ENCODE measurements at regions not wholly inside any gene's neighbourhood (a gene's known extent, or its start where the extent isn't known, plus 50 kb on each side); places are given as distances from the start of the nearest gene placed in this dataset.
A peak's percentile ranks its signal among the peaks of the same experiment; 100 is the strongest.
"Not testable (repeated sequence)": the region's sequence is repeated elsewhere in the genome, so short reads cannot be mapped to it uniquely, and the experiment has no call there.

GRCh38 chr3:27559381-27559780, 75.2 kb upstream of the SLC4A7 start:
- DNase-seq (ENCODE audit: low read depth in 2 of 2), result peak; percentile 27 to 74

GRCh38 chr3:27557411-27557810, 73.2 kb upstream of the SLC4A7 start:
- no peak for DNase-seq (ENCODE audit: low read depth in 2 of 2)

DNA sequence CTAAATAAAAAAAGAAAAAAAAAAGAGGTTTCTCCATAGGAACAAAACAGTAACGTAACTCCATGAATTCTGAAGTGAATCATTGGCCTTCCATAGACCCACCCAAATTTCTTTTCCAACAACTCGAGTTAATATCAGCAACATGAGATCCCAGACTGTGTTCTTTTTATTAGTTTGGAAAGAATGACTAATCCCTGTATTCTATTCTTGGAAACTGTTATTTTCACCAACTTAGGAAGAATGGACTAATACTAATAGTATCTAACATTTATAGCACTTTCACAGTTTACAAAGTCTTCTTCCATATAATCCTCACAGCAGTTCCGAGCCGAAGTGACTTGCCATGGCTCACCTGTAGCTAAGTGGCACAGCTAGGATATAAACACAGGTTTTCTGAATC, 72.7 kb upstream of the SLC4A7 start:
- DNase-seq (ENCODE audit: low read depth in 2 of 2), result peak; percentile 55 to 56

GRCh38 chr3:27554706-27555105, 70.5 kb upstream of the SLC4A7 start:
- no peak for DNase-seq (ENCODE audit: low read depth in 2 of 2)

GRCh38 chr3:27553886-27554540, 69.8 kb upstream of the SLC4A7 start:
- DNase-seq (ENCODE audit: low read depth in 2 of 2), result peak in 1 of 2 donors; percentile 35

- DNase-seq (ENCODE audit: low read depth in 2 of 2), result peak in 1 of 2 donors; percentile 17
Observed at GRCh38 chr3:27552708-27553107, 68.5 kb upstream of the SLC4A7 start.

DNA sequence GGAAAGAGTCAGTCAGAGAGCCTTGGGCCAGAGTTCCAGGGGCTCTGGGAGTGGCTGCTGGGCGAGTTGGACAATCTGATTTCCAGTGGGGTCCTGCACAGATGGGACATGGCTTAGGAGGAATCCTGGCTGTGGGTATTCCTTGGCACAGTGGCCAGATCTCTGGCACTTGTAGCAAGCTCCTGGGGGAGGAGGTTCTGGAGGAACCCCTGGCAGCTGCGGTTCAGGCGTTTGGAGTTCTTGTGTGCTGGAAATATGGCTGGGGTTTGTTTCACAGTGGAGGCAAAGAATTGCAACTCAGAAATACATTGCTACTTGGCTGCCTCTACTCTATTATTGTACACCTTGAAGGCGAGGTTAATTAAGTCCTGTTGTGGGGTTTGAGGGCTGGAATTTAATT, 67.2 kb upstream of the SLC4A7 start:
- not testable (repeated sequence) for DNase-seq (ENCODE audit: low read depth in 2 of 2)

GRCh38 chr3:27545061-27545460, 60.9 kb upstream of the SLC4A7 start:
- no peak for DNase-seq (ENCODE audit: low read depth in 2 of 2)

- peak; percentile 34 to 60 for DNase-seq (ENCODE audit: low read depth in 2 of 2)
Observed at GRCh38 chr3:27544372-27544865, 60.2 kb upstream of the SLC4A7 start.

DNA sequence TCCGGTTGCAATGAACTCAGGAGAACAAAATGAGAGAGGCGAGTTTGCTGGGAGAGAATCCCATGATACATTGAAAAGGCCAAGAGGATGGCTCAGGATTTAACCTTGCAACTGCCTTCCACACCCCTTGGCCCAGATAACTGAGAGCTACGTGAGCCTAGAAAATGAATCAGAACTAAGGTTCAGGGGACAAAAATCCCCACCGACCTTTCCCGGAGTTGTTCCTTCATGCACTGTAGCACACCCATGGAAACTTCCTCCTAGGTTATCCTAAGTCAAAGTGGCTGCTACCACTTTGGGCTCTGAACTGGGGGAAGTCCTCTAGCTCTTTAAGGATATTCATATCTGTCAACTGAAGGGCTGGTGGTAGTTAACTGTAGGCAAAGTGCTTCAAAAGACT, 58.3 kb upstream of the SLC4A7 start:
- no peak for DNase-seq (ENCODE audit: low read depth in 2 of 2)

GRCh38 chr3:27540231-27540630, 56.0 kb upstream of the SLC4A7 start:
- no peak for DNase-seq (ENCODE audit: low read depth in 2 of 2)

DNA sequence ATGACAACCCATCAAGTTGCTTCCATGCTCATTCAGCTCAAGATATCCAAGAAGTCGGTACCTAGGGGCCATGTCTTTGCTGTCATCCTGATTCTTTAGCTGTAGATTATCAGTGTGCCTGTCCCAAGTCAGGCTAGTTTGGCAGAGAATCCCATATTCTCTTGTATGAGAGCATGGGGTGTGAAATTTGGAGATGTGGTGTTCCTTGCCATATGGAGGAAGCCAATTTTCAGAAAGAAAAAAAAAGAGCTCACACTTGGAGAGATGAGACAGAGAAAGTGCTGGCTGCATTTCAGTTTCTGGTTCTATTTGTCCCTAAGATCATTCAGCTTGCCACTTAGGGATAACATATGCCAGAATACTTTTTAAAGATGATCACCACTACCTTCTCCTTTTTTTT, 52.3 kb upstream of the SLC4A7 start:
- DNase-seq (ENCODE audit: low read depth in 2 of 2), result no peak

DNA sequence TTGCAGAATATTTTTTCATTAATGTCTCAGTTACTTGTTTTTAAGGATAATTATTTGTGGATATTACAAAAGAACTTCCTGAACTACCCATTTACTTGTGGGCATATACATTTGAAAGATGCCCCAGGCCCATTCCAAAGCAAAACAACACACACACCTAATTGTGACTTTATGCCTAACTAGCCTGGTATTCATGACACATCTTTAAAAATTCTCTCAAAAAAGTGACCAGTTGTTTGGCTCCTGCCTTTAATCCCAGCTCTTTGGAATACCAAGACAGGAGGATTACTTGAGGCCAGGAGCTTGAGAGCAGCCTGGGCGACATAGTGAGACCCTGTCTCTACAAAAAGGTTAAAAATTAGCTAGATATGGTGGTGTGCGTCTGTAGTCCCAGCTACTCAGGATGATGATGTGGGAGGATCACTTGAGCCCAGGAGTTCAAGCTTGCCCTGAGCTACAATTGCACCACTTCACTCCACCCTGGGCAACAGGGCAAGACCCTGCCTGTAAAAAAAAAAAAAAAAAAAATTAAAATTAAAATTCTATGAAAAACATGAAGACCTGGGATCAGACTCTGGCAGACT, 51.7 kb upstream of the SLC4A7 start:
- DNase-seq (ENCODE audit: low read depth in 2 of 2), result no peak

- DNase-seq (ENCODE audit: low read depth in 2 of 2), result peak; percentile 85 to 98
Observed at GRCh38 chr3:27533718-27534573, 49.8 kb upstream of the SLC4A7 start.
